HG02884 (cell line): ENCODE measurements at regions not wholly inside any gene's neighbourhood (a gene's known extent, or its start where the extent isn't known, plus 50 kb on each side); places are given as distances from the start of the nearest gene placed in this dataset.

ENCODE experiments used
- ATAC-seq: cut with Tn5 transposase; IDR thresholded peaks from one replicate; pipeline ENCODE4 v1.9.1; 2021; ENCODE audit warnings: mild to moderate bottlenecking, moderate library complexity; ENCODE audit not compliant: unreplicated experiment

GRCh38 chr12:106003297-106003696 is 135.5 kb downstream of the NUAK1 start:
- no peak for ATAC-seq

- no peak for ATAC-seq
These were observed 134.5 kb downstream of the NUAK1 start for GRCh38 chr12:106004289-106004688.

- ATAC-seq = no peak
These were observed 132.4 kb downstream of the NUAK1 start for GRCh38 chr12:106006382-106006781.

- ATAC-seq = no peak
These were observed 131.8 kb downstream of the NUAK1 start for GRCh38 chr12:106006940-106007339.

- no peak for ATAC-seq
These were observed 128.0 kb downstream of the NUAK1 start for GRCh38 chr12:106010741-106011140.
